Stromal cell of bone marrow (primary cell): ENCODE measurements at regions not wholly inside any gene's neighbourhood (a gene's known extent, or its start where the extent isn't known, plus 50 kb on each side); places are given as distances from the start of the nearest gene placed in this dataset.

Experiments used
- DNase-seq: peaks from one replicate; pipeline ENCODE4 v3.0.0-alpha.2; 2012; ENCODE audit warnings: low read depth

GRCh38 chr10:43006490-43006889 lies 70.4 kb upstream of the RET start:
- no peak for DNase-seq

DNA sequence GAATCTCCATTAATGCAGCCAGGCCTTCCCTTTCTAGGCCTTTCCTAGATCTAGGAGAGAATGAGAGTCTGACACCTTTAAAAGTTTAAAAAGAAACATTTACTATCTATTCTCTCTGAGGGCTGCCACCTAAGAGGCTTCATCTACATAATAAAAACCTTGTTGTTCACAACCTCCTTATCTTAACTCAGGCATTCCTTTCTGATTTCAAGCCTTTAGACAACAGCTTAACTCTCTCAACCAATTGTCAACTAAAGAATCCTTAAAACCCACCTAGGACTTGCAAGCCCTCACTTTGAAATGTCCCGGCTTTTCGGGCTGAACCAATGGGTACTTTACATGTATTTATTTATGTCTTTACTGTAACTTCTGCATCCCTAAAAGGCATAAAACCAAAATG lies 64.3 kb upstream of the RET start:
- no peak for DNase-seq

GRCh38 chr10:43013065-43013464 lies 63.8 kb upstream of the RET start:
- no peak for DNase-seq

- no peak for DNase-seq
These were observed 52.3 kb upstream of the RET start for GRCh38 chr10:43024524-43024923.

DNA sequence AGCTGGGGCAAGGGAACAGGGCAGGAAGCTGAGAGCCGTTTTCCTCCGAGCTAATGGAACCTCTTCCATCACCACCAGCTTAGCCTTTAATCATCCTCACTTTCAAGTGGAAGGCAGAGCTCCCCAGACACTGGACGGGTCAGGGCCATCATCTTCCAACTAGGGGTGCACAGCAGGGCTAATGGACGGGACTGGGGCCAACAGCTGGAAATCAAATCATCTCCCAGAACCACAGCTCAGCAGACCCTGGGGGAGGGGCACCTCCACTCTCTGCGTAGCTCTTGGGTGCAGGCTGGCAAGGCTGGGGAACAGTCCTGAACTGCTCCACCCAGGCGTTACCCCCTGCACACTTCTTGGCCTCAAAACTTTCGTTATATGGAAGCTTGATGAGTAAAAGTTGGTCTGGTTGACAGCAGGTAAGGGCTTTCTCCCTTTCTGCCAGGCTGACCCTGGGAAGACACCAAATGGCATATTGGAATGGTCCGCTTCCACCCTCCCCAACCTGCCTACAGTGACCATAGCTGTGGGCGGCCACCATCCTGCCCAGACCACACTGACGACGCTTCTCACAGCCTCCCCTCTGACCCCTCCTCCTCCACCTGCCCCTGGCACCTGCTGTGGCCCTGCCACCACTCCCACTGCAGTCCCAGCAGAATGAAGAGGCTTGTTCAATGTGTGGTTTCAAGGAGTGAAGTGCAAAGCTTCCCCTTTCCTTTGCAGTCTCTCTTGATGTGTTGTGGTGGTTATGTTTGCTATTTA lies 51.7 kb upstream of the RET start:
- no peak for DNase-seq

DNA sequence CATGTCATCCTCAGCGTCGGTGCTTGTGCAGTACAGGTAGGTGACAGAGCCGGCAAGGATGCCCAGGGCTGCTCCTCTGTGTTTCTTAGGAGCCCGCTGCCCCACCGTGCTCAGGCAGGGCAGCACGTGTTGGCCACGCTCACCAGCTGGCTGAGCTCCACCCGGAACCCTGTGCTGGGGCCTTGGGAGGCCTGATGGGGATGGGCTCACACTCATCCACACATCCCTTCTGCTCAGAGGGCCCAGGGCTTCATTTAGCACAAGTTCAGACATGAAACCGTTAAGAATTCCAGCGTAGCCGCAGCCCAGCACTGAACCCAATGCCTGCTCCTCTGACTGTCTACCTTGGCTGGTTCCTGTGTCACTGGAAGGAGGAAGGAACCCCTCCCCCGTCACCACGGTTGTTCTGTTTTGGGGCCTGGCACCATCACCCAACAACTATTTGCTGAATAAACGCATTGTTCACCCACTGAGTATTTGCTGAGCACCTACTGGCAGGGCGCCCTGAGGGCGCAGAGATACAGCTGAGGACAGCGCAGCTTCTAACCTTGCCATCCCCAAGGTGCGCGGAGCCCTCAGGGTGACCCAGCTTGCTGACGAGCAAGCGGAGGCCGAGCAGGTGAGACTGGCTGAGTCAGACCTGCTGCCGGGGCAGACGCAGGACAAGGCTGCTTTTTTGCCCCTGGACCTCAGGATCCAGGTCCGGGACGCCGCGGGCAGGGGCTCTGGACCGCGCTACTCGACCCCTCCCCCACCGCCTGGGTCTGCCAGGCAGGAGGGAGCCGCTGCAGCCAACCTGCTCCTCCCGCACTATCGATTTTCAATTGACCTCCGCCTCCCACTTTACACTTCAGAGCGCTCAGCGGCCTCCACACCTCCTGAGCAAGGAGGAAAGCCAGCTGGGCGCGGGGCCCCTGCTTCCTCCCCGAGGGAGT lies 50.6 kb upstream of the RET start:
- DNase-seq = no peak
